HG03175 (cell line): ENCODE measurements at regions not wholly inside any gene's neighbourhood (a gene's known extent, or its start where the extent isn't known, plus 50 kb on each side); places are given as distances from the start of the nearest gene placed in this dataset.
A peak's percentile ranks its signal among the peaks of the same experiment; 100 is the strongest.

Experiments used
- ATAC-seq: cut with Tn5 transposase; IDR thresholded peaks from one replicate; pipeline ENCODE4 v1.9.1; 2021; ENCODE audit warnings: mild to moderate bottlenecking, moderate library complexity; ENCODE audit not compliant: unreplicated experiment

DNA sequence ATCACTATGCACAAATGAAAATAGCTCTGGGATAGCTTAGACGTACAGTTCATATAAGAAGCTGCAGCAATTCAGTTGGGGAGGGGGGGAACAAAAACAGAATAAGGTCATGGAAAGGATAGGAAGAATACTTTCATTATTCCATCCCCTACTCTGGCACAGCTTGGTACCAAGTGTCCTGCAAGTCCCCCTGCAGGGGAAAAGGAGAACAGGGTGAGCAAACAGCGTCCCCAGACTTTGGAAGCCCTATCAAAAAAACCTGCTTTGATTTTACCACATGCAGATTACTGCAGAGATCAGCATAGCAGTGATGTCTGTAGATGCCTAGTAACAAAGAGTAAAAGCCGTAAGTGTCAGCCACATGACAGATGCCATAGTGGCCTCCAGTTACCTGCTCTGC is 209.4 kb upstream of the NEIL3 start:
- no peak for ATAC-seq

DNA sequence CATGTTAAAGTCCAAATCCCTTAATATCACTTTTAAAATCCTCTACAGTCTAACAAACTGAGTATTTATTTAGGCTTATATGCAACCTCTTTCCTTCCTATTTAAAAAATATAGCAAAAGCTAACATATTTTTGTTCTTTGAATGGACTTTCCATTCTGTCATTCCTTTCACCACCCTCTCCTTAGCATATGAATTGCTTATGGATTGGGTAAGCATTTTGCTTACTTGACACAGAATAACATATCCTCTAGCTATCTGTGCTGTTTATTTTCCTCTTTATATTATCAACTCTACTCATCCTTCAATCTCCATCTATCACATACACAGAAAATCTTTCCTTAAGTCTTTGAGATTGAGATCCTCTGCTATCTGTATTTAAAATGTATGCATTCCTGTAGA is 206.1 kb upstream of the NEIL3 start:
- no peak for ATAC-seq

DNA sequence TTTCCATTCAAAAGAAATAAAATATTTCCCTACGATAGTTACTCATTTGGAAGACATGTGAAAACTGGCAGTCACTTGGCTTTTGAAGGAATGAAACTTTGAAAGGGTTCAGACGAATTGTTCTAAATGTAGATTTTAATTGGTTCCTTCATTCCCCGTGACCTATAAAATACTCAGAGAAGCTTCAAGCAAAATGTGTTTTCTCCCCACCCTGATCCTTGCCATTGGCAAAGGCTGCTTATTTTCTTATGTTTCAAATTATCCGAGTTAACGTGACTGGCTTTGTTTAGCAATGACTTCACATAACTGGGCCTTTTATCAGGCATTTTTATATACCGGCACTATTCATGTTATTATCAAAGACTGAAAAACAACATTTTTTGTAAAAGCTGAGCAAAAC is 204.1 kb upstream of the NEIL3 start:
- ATAC-seq, result no peak

DNA sequence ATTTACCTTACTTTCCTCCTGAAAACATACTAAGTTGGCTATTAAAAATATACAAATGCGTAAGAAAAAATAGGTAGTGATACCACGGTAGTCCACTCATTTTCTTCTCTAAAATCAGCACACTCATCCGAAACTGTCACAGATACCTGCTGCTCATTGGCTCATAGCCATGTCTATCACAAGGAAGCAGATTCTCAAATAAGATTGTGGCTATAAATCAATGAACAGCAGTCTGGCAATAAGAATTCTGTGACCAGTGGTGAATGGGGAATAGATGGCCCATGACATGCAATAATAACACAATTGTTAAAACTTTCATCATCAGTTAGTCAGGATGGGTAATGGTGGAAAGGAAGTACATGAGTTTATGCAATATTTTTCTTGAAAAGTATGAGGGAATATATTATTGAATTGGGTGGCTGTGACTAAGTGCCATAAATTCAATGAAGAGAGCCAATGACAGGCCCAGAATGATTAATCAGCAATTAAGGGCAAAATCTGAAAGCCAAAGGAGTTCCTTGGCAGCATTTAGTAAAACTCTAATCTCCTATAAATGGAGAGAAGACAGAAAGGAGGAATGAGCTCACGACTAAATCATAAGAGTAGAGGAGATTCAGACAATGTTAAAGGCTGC is 202.3 kb upstream of the NEIL3 start:
- ATAC-seq, result no peak

DNA sequence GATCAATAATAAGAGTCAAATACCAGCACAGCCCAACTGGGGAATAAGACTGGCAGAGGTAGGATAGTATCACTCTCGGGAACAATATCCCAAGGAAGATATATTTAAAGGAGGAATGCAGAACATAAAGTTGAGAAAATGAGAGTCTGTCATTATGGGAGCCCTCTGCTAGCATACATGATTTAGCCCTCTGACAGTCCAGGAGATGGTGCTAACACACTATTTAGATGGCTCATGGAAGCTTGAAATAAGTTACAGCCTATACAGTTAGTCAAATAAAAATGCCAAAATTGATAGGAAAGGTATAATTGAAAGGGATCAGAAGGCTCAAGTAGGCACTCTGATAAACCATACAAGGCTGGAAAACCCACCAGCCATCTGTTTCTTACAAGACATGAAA is 201.0 kb upstream of the NEIL3 start:
- no peak for ATAC-seq

DNA sequence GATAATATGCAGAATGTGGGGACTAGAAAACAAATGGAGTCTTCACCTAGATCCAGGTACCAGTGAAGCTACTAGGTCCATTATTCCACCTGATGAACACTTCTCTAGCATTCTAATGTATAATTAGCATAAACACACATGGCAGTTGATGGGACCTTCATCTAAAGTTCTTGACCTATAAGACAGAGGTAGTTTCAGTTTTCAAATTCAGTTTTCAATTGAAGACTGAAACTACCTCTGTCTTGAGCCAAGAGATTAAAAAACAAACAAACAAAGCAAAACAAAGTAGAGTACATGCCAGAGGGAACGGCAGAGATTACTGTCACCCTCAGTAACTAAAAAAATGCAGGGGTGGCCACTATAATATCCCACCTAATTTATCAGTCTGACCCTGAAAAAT is 199.9 kb upstream of the NEIL3 start:
- ATAC-seq, result peak; percentile 56

DNA sequence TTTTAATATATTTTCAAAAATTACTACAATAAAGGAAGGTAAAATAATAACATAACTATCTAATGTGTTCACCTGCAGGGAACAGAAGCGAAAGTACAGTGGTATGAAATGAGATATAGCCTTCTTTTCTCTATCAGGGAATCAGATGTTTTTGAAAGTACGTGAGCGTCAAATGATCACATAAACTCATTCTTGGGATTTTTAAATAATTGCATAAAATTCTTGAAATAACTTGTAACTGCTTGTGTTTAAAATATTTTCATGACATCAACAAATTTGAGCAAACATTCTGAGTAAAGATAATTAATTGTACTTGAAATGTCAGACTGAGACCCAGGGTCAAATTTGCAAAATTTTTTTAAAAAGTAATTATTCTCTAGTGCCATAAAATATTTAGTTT is 193.5 kb upstream of the NEIL3 start:
- ATAC-seq, result no peak

DNA sequence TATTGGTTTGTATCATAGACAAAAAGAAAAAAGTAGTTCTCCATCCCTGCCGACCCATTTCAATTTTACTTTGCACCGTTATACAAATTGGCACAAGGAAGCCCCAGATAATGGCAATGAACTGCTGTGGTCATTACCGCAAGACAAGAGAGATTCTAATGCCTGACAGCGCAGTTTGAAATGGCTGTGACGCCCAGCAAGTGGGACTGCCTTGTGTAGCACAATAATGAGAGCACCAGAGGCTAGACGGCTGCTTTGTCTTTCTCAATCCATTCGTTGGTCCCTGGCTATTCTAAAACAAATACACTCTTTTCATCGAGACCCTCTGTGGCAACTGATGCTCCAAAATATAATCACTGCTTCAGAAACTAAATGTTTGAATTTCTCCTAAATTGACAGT is 192.4 kb upstream of the NEIL3 start:
- ATAC-seq, result no peak

DNA sequence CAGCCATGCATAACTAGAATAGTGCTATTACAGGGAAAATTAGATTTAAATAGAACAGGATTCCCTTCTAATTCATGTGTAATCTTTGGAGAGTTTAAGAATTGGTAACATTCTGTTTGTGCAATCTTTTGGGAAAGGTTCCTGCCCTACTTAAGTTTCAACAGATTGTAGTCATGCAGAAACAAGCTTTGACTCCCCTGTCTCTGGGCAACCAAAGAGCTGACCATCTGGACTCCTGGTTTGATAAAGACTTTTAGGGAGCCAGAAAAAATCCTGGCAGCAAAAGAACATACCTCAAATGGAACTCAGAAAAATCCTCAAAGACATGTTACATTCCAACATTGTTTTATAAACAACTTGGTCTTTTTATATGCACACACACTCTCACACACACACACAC is 191.1 kb upstream of the NEIL3 start:
- ATAC-seq, result no peak

DNA sequence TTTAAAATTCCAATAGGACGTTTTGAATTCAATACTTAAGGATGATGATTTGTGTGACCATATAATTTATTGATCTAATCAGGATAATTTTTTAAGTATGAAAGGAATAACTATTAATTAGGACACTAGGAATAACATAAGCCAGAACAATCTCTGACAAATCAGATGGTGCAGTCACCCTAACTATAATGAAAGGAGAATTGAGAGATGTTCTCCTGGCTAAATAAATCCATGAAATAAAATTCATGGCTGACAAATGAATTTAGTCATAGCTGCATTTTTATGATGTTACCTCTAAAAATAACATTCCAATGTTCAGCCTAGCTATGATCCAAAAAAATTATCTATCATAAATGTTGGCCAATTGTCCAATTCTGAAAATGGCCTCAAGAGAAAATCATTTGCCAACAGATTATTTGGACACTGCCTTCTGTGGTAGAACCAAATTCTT is 190.6 kb upstream of the NEIL3 start:
- no peak for ATAC-seq

DNA sequence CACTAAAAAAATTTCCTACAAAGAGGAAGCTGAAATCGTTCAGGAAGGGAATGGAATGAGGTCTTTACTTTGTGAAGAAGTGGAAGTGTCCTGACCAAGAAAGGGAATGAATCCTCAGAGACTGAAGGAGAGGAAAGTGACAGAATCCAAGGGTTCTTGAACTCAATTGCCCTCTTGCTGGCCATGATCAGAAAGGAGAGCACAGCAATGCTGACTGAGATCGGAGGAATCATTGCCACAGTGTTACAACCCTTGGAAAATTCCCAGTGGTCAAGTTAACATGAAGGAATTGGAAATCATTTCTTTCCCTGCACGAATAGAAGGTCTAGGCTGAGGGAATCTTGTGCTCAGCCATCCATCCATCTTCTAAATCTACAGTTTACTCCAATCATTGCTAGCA is 190.0 kb upstream of the NEIL3 start:
- ATAC-seq, result no peak

DNA sequence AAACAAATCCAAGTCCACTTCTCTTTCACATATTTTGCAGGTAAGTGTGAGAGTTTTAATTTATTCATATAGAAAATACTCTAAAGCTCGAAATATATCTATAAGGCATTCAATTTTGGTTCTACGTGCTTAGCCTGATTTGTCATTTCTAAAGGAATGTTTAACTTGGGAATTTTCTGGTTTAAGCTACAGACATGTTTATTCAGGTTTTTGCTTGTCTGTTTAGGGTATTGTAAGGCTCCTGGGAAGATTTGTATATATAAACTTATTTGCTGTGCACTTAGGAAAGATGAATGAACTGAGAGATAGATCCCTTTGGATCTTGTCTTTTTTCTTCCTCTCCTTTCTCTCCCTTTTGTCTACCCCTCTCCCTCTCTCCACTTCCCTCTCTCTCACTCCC is 185.9 kb upstream of the NEIL3 start:
- ATAC-seq, result no peak

DNA sequence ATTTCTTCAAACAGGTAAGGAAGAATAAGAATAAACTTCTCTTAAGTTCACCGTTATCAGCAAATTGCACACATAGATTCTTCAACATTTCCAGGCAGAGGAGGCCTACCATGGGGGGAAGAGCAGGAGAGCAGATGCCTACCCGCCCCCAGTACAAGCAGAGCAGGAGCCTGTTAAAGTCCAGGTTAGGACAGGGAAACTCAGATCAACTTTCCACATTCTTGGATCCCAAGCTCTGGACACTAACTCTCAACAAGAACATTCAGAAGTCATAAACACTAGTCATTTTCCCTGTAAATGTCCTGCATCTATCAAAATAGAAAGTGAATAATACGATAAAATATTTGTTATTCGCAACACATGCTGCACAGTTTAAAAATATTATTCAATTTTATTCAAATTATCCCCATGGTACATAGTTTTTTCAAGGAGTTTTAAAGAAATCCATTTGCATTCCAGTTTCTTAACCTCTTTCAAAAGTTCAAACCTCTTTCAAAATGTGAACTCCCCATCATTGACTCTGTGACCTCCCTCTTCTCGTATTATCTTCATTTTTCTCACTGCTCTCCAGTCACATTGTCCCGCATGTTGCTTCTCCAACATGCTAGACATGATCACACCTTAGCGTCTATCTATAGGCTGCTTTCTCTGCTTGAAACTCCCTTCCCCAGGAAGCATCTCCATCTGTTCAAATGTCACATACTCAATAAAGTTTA is 185.2 kb upstream of the NEIL3 start:
- no peak for ATAC-seq

DNA sequence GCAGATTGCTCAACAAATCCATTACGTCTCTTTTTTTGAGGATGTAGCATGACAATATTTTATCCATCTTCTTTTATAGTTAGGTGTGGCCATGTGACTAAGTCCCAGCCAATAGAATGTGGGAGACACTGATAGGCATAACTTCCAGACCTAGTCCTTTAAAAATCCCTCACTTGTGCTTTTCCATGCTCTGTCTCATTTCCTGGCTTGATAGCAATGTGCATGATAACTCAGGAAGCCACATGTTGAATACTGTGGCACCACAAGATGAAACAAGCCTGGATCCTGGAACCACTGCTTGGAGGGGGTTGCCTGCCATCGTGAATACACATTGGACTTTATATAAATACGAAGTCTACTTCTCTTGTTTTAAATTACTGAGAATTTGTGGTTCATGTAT is 184.0 kb upstream of the NEIL3 start:
- ATAC-seq, result no peak

DNA sequence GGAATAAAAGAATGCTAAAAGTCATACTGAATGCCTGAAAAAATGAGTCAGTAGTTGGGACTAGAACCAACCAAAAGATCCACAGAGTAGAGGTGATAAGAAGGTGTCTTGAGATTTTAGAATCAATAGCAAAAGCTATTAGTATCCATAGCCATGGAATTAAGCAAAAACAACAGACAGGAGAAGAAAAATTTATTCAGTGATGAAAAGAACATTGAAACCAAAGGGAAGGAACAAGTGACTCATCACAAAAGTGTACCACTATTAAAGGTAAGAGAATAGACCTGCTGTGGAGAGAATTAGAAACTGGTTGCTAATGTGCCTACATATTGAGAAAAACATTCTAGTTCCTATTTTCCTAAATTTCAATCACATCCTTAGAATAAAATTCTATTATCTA is 182.0 kb upstream of the NEIL3 start:
- no peak for ATAC-seq

DNA sequence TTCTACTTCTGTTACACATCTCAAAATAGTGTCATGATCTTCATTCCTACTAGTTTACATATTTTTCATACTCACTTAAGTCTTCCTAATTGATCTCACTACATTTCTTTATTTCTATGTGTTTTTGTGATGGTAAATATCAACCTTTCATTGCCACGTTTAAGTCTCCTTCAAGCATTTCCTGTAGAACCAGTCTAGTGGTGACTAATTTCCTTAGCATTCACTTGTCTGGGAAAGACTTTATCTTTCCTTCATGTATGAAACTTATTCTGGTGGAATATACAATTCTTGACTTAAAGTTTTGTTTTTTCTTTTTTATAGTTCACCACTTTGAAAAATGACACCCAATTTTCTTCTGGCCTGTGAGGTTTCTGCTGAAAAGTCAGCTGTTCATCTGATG is 181.4 kb upstream of the NEIL3 start:
- no peak for ATAC-seq

DNA sequence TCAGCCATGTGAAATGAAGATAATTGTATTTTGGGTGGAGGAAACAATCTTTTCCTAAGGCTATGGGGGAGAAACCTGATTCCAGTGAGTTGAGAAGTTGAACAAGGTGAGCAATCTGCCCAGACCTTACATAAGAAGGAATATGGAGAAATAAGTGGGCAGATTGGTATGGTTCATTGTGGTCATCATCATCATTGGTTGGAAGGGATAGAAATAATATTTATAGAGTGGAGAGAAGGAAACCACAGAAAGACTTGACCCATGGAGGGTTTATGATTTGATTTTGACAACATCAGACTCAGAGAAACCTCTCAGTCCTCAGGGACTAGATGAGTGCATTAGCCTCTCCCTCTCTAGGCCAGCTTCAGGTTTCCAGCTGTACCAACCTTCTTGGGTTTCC is 177.9 kb upstream of the NEIL3 start:
- ATAC-seq, result no peak

DNA sequence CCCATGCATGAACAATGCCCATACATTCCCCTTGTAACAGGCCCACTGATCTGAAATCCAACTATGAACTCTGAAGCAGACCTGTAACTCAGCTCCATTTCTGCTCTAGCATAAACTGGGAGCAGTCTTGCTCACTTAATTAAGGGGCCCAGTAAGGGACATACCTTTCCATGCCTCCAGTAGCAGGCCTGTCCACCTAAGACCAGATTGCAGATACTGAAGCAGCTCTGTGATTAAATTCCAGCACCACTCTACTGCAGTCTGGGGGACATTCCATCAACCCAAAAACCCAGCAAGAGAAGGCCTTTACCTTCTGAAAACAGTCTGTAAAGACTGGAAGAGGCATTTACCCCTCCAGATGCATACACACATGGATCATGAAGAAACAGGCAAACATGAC is 162.0 kb upstream of the NEIL3 start:
- ATAC-seq, result no peak

DNA sequence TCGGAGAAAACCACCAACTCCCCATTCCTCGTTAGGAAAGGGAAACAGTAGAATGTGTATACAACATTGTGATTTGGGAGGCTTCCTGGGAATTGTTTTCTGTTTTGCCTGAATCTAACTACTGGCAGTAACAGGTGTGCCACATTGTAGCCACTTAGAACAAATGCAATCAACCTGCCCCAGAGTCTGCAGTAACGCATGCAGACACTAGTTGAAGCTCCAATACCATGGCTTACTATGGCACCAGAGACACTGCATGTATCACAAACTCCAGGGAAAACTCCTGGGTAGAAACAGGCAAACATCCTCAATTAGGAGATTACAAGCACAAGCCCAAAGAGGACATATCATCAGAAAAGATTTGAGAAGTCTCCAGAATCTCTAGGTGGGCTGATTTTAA is 154.2 kb upstream of the NEIL3 start:
- ATAC-seq, result no peak

DNA sequence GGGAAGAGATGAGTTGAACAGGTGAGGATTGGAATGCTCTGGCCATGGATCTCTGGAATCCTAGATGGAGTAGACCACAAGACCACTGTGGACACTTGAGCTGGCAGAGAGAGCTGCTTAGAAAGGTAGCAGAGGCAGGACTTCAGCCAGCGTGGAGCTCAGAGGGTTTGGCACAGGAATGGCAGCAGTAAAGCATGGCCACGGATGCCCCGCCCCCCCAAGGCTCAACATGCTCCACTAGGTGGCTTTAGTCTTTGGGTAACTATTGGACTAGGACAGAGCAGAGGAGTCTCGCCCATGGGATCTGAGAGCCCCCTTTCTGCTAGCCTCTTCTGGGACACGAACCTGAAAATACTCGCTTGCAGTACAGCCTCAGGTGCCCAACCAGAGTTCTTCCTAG is 150.1 kb upstream of the NEIL3 start:
- no peak for ATAC-seq

DNA sequence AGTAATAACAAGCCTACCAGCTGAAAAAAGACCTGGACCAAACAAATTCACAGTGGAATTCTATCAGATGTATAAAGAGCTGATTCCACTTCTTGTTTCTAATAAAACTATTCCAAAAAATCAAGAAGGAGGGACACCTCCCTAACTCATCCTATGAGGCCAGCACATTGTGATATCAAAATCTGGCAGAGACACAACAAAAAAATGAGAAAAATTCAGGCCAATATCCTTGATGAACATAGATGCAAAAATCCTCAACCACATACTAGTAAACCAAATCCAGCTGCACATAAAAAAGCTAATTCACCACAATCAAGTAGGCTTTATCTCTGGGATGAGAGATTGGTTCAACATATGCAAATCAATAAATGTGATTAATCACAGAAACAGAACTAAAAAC is 147.9 kb upstream of the NEIL3 start:
- ATAC-seq, result no peak

DNA sequence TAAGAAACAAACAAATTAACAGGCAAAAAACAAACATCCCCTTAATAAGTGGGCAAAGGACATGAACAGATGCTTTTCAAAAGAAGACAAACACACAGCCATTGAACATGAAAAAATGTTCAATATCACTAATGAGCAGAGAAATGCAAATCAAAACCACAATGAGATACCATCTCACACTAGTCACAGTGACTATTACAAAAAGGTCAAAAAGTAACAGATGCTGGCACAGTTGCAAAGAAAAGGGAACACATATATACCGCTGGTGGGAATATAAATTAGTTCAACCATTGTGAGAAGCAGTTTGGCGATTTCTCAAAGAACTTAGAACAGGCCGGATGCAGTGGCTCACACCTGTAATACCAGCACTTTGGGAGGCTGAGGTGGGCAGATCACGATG is 146.1 kb upstream of the NEIL3 start:
- ATAC-seq, result no peak

DNA sequence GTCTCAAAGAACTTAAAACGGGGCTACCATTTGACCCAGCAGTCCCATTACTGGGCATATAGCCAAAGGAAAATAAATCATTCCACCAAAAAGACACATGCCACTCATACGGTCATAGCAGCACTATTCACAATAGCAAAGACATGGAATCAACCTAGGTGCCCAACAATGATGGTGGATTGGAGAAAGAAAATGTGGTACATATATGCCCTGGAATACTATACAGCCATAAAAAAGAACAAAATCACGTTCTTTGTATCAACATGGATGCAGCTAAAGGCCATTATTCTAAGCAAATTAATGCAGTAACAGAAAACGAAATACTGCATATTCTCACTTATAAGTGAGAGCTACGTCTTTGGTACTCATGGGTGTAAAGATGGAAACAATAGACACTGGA is 138.1 kb upstream of the NEIL3 start:
- ATAC-seq, result no peak
